ENCODE measurements at regions not wholly inside any gene's neighbourhood (a gene's known extent, or its start where the extent isn't known, plus 50 kb on each side); places are given as distances from the start of the nearest gene placed in this dataset.

DNA sequence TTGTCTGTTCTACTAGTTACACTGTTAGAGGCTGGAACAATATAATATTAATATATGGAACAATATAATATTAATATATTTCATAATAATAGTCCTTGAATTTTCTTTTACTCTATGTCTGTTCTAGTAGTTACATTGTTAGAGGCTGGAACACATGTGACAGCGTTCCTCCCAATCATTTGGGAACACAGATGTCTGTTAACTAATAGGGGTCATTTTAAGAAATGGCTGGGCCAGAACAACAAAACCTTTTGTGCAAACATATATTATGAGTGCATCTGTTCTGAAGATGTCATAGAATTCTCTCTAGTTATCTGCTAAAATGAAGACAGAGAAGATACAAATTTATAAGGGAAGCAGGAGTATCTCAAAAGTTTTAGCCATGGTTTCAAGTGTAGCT lies 114.0 kb upstream of the PDZRN3 start:
- TF ChIP-seq, protein P1, sequence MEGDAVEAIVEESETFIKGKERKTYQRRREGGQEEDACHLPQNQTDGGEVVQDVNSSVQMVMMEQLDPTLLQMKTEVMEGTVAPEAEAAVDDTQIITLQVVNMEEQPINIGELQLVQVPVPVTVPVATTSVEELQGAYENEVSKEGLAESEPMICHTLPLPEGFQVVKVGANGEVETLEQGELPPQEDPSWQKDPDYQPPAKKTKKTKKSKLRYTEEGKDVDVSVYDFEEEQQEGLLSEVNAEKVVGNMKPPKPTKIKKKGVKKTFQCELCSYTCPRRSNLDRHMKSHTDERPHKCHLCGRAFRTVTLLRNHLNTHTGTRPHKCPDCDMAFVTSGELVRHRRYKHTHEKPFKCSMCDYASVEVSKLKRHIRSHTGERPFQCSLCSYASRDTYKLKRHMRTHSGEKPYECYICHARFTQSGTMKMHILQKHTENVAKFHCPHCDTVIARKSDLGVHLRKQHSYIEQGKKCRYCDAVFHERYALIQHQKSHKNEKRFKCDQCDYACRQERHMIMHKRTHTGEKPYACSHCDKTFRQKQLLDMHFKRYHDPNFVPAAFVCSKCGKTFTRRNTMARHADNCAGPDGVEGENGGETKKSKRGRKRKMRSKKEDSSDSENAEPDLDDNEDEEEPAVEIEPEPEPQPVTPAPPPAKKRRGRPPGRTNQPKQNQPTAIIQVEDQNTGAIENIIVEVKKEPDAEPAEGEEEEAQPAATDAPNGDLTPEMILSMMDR (IDR thresholded peaks at IDR 0.05): no peak
- TF ChIP-seq POLR2A (IDR thresholded peaks at IDR 0.05; ENCODE audit: low read depth): no peak
